Spleen (tissue), 11 donors: ENCODE measurements at regions not wholly inside any gene's neighbourhood (a gene's known extent, or its start where the extent isn't known, plus 50 kb on each side); places are given as distances from the start of the nearest gene placed in this dataset.
A peak's percentile ranks its signal among the peaks of the same experiment; 100 is the strongest.

Experiments
- DNase-seq: peaks from one replicate; pipeline ENCODE4 v3.0.0-alpha.2; 2020
- H3K27ac ChIP-seq, 8 donors: fragments of 200-600 bp; sonication (generic) in 7 of 8; 1 replicate in 4 of 8; 2 replicates in 4 of 8; pipeline versions ENCODE4 v1.5.0 to v1.8.0; 2016 to 2021; ENCODE audit warnings: inconsistent platforms in 4 of 8, mild to moderate bottlenecking in 4 of 8, moderate library complexity in 1 of 8
- H3K27me3 ChIP-seq, 7 donors: fragments of 200-600 bp; sonication (generic) in 6 of 7; replicated peaks in 1 of 7; 1 replicate in 4 of 7; 2 replicates in 3 of 7; pipeline versions ENCODE4 v1.5.0 to v1.8.0; 2016 to 2021; ENCODE audit warnings: inconsistent platforms in 3 of 7, mild to moderate bottlenecking in 1 of 7
- H3K36me3 ChIP-seq, 6 donors: fragments of 200-600 bp; sonication (generic) in 5 of 6; 1 replicate in 4 of 6; 2 replicates in 2 of 6; pipeline versions ENCODE4 v1.5.0 to v1.8.0; 2016 to 2021; ENCODE audit warnings: inconsistent platforms in 2 of 6
- H3K4me1 ChIP-seq, 6 donors: fragments of 200-600 bp; sonication (generic) in 5 of 6; 1 replicate in 3 of 6; 2 replicates in 3 of 6; pipeline versions ENCODE4 v1.5.0 to v1.8.0; 2016 to 2021; ENCODE audit warnings: inconsistent platforms in 3 of 6
- H3K4me3 ChIP-seq, 8 donors: fragments of 200-600 bp; sonication (generic) in 7 of 8; 1 replicate in 4 of 8; 2 replicates in 4 of 8; pipeline versions ENCODE4 v1.5.0 to v1.8.0; 2016 to 2021; ENCODE audit warnings: inconsistent platforms in 4 of 8, mild to moderate bottlenecking in 4 of 8, moderate library complexity in 2 of 8
- H3K9me3 ChIP-seq, 8 donors: fragments of 200-600 bp; sonication (generic) in 7 of 8; 1 replicate in 4 of 8; 2 replicates in 4 of 8; pipeline versions ENCODE4 v1.5.0 to v1.8.0; 2016 to 2021; ENCODE audit warnings: inconsistent platforms in 4 of 8
- CTCF ChIP-seq, 11 experiments: fragments of 200-600 bp in 7 of 11; fragments of 450-650 bp in 4 of 11; sonication (generic) in 4 of 11; IDR thresholded peaks in 8 of 11; conservative IDR thresholded peaks in 3 of 11; 1 replicate in 7 of 11; 2 replicates in 4 of 11; pipeline versions ENCODE4 v1.4.0 to v1.8.0; 2016 to 2021; ENCODE audit warnings: antibody characterized with exemption in 11 of 11, inconsistent platforms in 4 of 11, mild to moderate bottlenecking in 1 of 11
- POLR2A ChIP-seq, 3 donors: fragments of 450-650 bp; IDR thresholded peaks; one replicate each; pipeline ENCODE4 v1.5.1; 2017; ENCODE audit warnings: antibody characterized with exemption in 3 of 3, mild to moderate bottlenecking in 1 of 3
- POLR2AphosphoS5 ChIP-seq, 3 donors: sonication (generic); formaldehyde crosslinking; IDR thresholded peaks; one replicate each; pipeline ENCODE4 v1.5.1; 2017; ENCODE audit warnings: antibody characterized with exemption in 3 of 3
- WGBS, 5 donors: extraction: QIAGEN DNeasy Blood & Tissue Kit in 3 of 5; methylation state at CpG; one replicate each; pipeline versions ENCODE4 v1.1.5 to v1.1.7; 2013 to 2018; 5-methylcytosine and 5-hydroxymethylcytosine counted together
- intact Hi-C: fragments of 100-400 bp; cut with DNase I; formaldehyde crosslinking; loops from one replicate; pipeline ENCODE4 v1.15.0; 2023; ENCODE audit warnings: low total_unique reads
- donor health status: healthy with polysubstance abuse.
- donor health status: DM: no; HTN: no; CAD: no; lungs with moderate emphysema.
- donor health status: DM: no; HTN: no; CAD: no.
- donor health status: Bipolar disorder and iron deficiency.
- donor health status: healthy.
- donor health status: DM: no; HTN: no; CAD: no.
- donor health status: DM: yes; HTN: yes; CAD: no.

GRCh38 chr18:79622004-79622403 lies 57.6 kb upstream of the CTDP1 start:
- intact Hi-C loops: no loop called here
- peaks cover 0 to 3% (median 0%) of the 10 kb centered on the region in 8 donors for H3K9me3 ChIP-seq
- no peak for DNase-seq
- no peak overlapping the region for H3K27ac ChIP-seq
- peaks cover 14 to 36% (median 28%) of the 10 kb centered on the region in 6 donors for H3K4me1 ChIP-seq
- H3K36me3 ChIP-seq: no peaks in the 10 kb centered on the region
- peaks cover 0 to 22% (median under 1%) of the 10 kb centered on the region in 7 donors for H3K27me3 ChIP-seq
- TF ChIP-seq CTCF (IDR thresholded peaks at IDR 0.05 in 8 of 11, conservative IDR thresholded peaks at IDR 0.05 in 3 of 11) (no peak), POLR2A (IDR thresholded peaks at IDR 0.05) (no peak), POLR2AphosphoS5 (IDR thresholded peaks at IDR 0.05) (no peak)
- no peak overlapping the region for H3K4me3 ChIP-seq
- 84 to 96% (median 94%) methylated on average over 4 of the region's 4 CpGs for WGBS, 5 donors

GRCh38 chr18:79624356-79625170 lies 55.0 kb upstream of the CTDP1 start:
- intact Hi-C loops: no loop called here
- Histone ChIP-seq H3K4me3 (peak overlapping the region in 1 of 8 donors; percentile 26), H3K4me1 (peaks cover 14 to 43% (median 28%) of the 10 kb centered on the region in 6 donors), H3K27me3 (peaks cover 0 to 39% (median 0%) of the 10 kb centered on the region in 7 donors), H3K9me3 (no peaks in the 10 kb centered on the region), H3K27ac (peak overlapping the region in 7 of 8 donors; percentile 11 to 76 (median 46)), H3K36me3 (no peaks in the 10 kb centered on the region)
- peak; percentile 29 for DNase-seq
- no peak for TF ChIP-seq POLR2A (IDR thresholded peaks at IDR 0.05)
- TF ChIP-seq POLR2AphosphoS5 (IDR thresholded peaks at IDR 0.05): no peak
- no peak for TF ChIP-seq CTCF (IDR thresholded peaks at IDR 0.05 in 8 of 11, conservative IDR thresholded peaks at IDR 0.05 in 3 of 11)
- 43 to 54% (median 52%) methylated on average over 8 of the region's 8 CpGs for WGBS, 5 donors

GRCh38 chr18:79625195-79625923 lies 54.2 kb upstream of the CTDP1 start:
- 16 to 18% (median 17%) methylated on average over 17 of the region's 17 CpGs for WGBS, 5 donors
- Histone ChIP-seq H3K27me3 (peaks cover 0 to 40% (median 0%) of the 10 kb centered on the region in 7 donors), H3K36me3 (no peaks in the 10 kb centered on the region), H3K4me3 (peak overlapping the region in 1 of 8 donors; percentile 26), H3K4me1 (peaks cover 14 to 49% (median 28%) of the 10 kb centered on the region in 6 donors), H3K9me3 (no peaks in the 10 kb centered on the region), H3K27ac (peak overlapping the region in 7 of 8 donors; percentile 11 to 76 (median 46))
- DNase-seq: peak; percentile 77
- peak; percentile 38 to 72 (median 48) for TF ChIP-seq POLR2AphosphoS5 (IDR thresholded peaks at IDR 0.05)
- no peak for TF ChIP-seq CTCF (IDR thresholded peaks at IDR 0.05 in 8 of 11, conservative IDR thresholded peaks at IDR 0.05 in 3 of 11)
- intact Hi-C loops: no loop called here
